ENCODE measurements at regions not wholly inside any gene's neighbourhood (a gene's known extent, or its start where the extent isn't known, plus 50 kb on each side); places are given as distances from the start of the nearest gene placed in this dataset.

GRCh38 chr3:177729956-177730681 is 532.8 kb upstream of the TBL1XR1 start:
- no peak for DNase-seq

GRCh38 chr3:177730814-177731213 is 533.5 kb upstream of the TBL1XR1 start:
- no peak for DNase-seq

- no peak for DNase-seq
These were observed 534.5 kb upstream of the TBL1XR1 start for GRCh38 chr3:177731644-177732268.

GRCh38 chr3:177733233-177733632 is 536.0 kb upstream of the TBL1XR1 start:
- no peak for DNase-seq

GRCh38 chr3:177733936-177734335 is 536.7 kb upstream of the TBL1XR1 start:
- DNase-seq: no peak

- no peak for DNase-seq
These were observed 538.1 kb upstream of the TBL1XR1 start for GRCh38 chr3:177735431-177735830.

- DNase-seq: no peak
These were observed 542.2 kb upstream of the TBL1XR1 start for GRCh38 chr3:177739461-177739860.

- DNase-seq: no peak
These were observed 543.0 kb upstream of the TBL1XR1 start for GRCh38 chr3:177740254-177740653.

GRCh38 chr3:177742273-177742672 is 545.0 kb upstream of the TBL1XR1 start:
- DNase-seq: no peak

- no peak for DNase-seq
These were observed 546.0 kb upstream of the TBL1XR1 start for GRCh38 chr3:177743173-177743890.

GRCh38 chr3:177744873-177745606 is 547.8 kb upstream of the TBL1XR1 start:
- no peak for DNase-seq

- no peak for DNase-seq
These were observed 548.3 kb upstream of the TBL1XR1 start for GRCh38 chr3:177745607-177746005.

GRCh38 chr3:177746337-177746933 is 549.2 kb upstream of the TBL1XR1 start:
- peak; percentile 16 for DNase-seq

GRCh38 chr3:177749836-177750235 is 552.6 kb upstream of the TBL1XR1 start:
- DNase-seq: no peak

- no peak for DNase-seq
These were observed 553.2 kb upstream of the TBL1XR1 start for GRCh38 chr3:177750436-177750835.

- no peak for DNase-seq
These were observed 554.5 kb upstream of the TBL1XR1 start for GRCh38 chr3:177751770-177752169.

- DNase-seq: no peak
These were observed 555.5 kb upstream of the TBL1XR1 start for GRCh38 chr3:177752831-177753230.

- DNase-seq: no peak
These were observed 556.3 kb upstream of the TBL1XR1 start for GRCh38 chr3:177753451-177754155.

GRCh38 chr3:177754508-177754921 is 557.2 kb upstream of the TBL1XR1 start:
- DNase-seq: no peak

GRCh38 chr3:177758126-177758525 is 560.8 kb upstream of the TBL1XR1 start:
- DNase-seq: no peak

GRCh38 chr3:177760803-177761202 is 563.5 kb upstream of the TBL1XR1 start:
- peak; percentile 32 for DNase-seq

GRCh38 chr3:177764377-177764912 is 567.2 kb upstream of the TBL1XR1 start:
- DNase-seq: no peak

Measured in NCI-H1048 (cell line).